Smooth muscle cell (in vitro differentiated cells): ENCODE measurements at regions not wholly inside any gene's neighbourhood (a gene's known extent, or its start where the extent isn't known, plus 50 kb on each side); places are given as distances from the start of the nearest gene placed in this dataset.
"Not testable (repeated sequence)": the region's sequence is repeated elsewhere in the genome, so short reads cannot be mapped to it uniquely, and the experiment has no call there.

Source experiments
- DNase-seq: peaks from one replicate; lab custom pipeline; 2025; ENCODE audit not compliant: unreplicated experiment; lab: John Stamatoyannopoulos, UW
- H2AFZ ChIP-seq: fragments of 200-600 bp; sonication (generic); 2 replicates; pipeline ENCODE4 v1.6.0; 2016; ENCODE audit warnings: antibody characterized with exemption, low read depth, mild to moderate bottlenecking
- H3F3A ChIP-seq: fragments of 200-600 bp; sonication (generic); 2 replicates; pipeline ENCODE4 v1.6.0; 2017; ENCODE audit warnings: antibody characterized with exemption, low read depth
- H3K27ac ChIP-seq: fragments of 200-600 bp; sonication (generic); 2 replicates; pipeline ENCODE4 v1.5.1; 2016; ENCODE audit warnings: low read depth, mild to moderate bottlenecking
- H3K27me3 ChIP-seq: fragments of 200-600 bp; sonication (generic); 2 replicates; pipeline ENCODE4 v1.6.1; 2016; ENCODE audit warnings: low read depth, mild to moderate bottlenecking
- H3K36me3 ChIP-seq: fragments of 200-600 bp; sonication (generic); 2 replicates; pipeline ENCODE4 v1.5.1; 2016; ENCODE audit warnings: low read depth
- H3K4me1 ChIP-seq: fragments of 200-600 bp; sonication (generic); 2 replicates; pipeline ENCODE4 v1.5.1; 2016; ENCODE audit warnings: low read depth
- H3K4me2 ChIP-seq: fragments of 200-600 bp; sonication (generic); 2 replicates; pipeline ENCODE4 v1.6.0; 2016; ENCODE audit warnings: mild to moderate bottlenecking
- H3K4me3 ChIP-seq: fragments of 200-600 bp; sonication (generic); 2 replicates; pipeline ENCODE4 v1.5.1; 2016; ENCODE audit warnings: mild to moderate bottlenecking
- H3K79me2 ChIP-seq: fragments of 200-600 bp; sonication (generic); 2 replicates; pipeline ENCODE4 v1.6.0; 2016; ENCODE audit warnings: low read depth, mild to moderate bottlenecking
- H3K9ac ChIP-seq: fragments of 200-600 bp; sonication (generic); 2 replicates; pipeline ENCODE4 v1.6.0; 2016; ENCODE audit warnings: low read depth
- H3K9me3 ChIP-seq: fragments of 200-600 bp; sonication (generic); replicated peaks from 2 replicates; pipeline ENCODE4 v1.5.1; 2016; ENCODE audit warnings: low read depth
- H4K20me1 ChIP-seq: fragments of 200-600 bp; sonication (generic); 2 replicates; pipeline ENCODE4 v1.6.0; 2016; ENCODE audit warnings: low read depth
- WGBS: methylation state at CpG from one replicate; pipeline ENCODE4 v1.1.7; 2016; ENCODE audit warnings: low lambda C conversion rate; 5-methylcytosine and 5-hydroxymethylcytosine counted together
- TF ChIP-seq, protein P1 (sequence below): fragments of 200-600 bp; sonication (generic); IDR thresholded peaks from 2 replicates; pipeline ENCODE4 v1.5.1; 2017; ENCODE audit warnings: borderline replicate concordance, mild to moderate bottlenecking, antibody characterized with exemption; ENCODE audit not compliant: insufficient read depth, poor library complexity, severe bottlenecking

DNA sequence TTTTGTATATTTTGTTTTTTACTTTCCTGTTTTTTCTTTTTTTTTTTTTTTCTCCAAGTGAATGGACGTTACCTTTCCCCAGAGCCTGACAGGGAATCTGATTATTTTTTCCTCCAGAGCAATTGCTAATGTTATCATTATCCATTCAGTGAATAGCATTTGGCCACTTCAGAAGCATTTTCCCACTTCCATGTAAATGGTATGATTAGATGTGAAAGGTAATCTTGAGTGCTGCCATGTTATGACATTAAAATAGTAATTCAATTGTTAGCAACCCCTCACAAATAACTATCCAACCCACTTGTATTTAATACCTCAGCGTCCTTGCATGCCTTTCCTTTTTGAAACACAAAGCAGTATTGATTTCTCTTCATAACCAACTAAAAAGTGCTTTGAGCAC lies 1243.8 kb downstream of the CDH8 start:
- TF ChIP-seq, protein P1, sequence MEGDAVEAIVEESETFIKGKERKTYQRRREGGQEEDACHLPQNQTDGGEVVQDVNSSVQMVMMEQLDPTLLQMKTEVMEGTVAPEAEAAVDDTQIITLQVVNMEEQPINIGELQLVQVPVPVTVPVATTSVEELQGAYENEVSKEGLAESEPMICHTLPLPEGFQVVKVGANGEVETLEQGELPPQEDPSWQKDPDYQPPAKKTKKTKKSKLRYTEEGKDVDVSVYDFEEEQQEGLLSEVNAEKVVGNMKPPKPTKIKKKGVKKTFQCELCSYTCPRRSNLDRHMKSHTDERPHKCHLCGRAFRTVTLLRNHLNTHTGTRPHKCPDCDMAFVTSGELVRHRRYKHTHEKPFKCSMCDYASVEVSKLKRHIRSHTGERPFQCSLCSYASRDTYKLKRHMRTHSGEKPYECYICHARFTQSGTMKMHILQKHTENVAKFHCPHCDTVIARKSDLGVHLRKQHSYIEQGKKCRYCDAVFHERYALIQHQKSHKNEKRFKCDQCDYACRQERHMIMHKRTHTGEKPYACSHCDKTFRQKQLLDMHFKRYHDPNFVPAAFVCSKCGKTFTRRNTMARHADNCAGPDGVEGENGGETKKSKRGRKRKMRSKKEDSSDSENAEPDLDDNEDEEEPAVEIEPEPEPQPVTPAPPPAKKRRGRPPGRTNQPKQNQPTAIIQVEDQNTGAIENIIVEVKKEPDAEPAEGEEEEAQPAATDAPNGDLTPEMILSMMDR: no peak
- Histone ChIP-seq H3K4me3 (no peak overlapping the region), H2AFZ (no peak overlapping the region), H3K9me3 (no peaks in the 10 kb centered on the region), H3K79me2 (no peaks in the 10 kb centered on the region), H3K9ac (no peak overlapping the region), H3K4me1 (peaks cover 6% of the 10 kb centered on the region), H3K27ac (no peak overlapping the region), H4K20me1 (no peaks in the 10 kb centered on the region), H3K36me3 (no peaks in the 10 kb centered on the region), H3K4me2 (no peak overlapping the region), H3F3A (no peaks in the 10 kb centered on the region), H3K27me3 (peaks cover 3% of the 10 kb centered on the region)
- DNase-seq: no peak
- WGBS: 90% methylated on average over 2 of the region's 2 CpGs

DNA sequence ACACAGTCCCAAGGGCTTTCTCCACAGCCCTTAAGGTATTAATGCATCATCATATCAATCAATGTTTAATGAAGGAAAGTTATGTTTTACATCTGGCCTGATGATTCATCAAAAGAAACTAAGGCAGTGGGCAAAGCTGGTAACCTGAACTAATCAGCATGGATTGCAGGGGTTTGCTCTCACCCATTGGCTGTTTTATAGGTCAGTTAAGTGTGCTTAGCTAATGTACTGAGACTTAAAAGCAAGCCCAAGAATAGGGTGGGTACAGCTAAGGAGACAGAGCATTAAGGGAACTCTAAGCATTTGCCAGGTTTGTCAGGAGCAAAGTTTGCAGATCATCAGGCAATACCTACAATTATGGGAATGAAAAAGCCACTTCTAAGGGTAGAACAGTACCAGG lies 1247.6 kb downstream of the CDH8 start:
- no peaks in the 10 kb centered on the region for H3K36me3 ChIP-seq
- peak overlapping the region; percentile 33 for H3K4me2 ChIP-seq
- no peaks in the 10 kb centered on the region for H4K20me1 ChIP-seq
- no peak overlapping the region for H3K27ac ChIP-seq
- H3K27me3 ChIP-seq: no peaks in the 10 kb centered on the region
- TF ChIP-seq, protein P1: no peak
- H3F3A ChIP-seq: no peaks in the 10 kb centered on the region
- no peak for DNase-seq
- no peaks in the 10 kb centered on the region for H3K9me3 ChIP-seq
- no peak overlapping the region for H2AFZ ChIP-seq
- H3K9ac ChIP-seq: no peak overlapping the region
- peaks cover 6% of the 10 kb centered on the region for H3K4me1 ChIP-seq
- H3K4me3 ChIP-seq: no peak overlapping the region
- no peaks in the 10 kb centered on the region for H3K79me2 ChIP-seq

DNA sequence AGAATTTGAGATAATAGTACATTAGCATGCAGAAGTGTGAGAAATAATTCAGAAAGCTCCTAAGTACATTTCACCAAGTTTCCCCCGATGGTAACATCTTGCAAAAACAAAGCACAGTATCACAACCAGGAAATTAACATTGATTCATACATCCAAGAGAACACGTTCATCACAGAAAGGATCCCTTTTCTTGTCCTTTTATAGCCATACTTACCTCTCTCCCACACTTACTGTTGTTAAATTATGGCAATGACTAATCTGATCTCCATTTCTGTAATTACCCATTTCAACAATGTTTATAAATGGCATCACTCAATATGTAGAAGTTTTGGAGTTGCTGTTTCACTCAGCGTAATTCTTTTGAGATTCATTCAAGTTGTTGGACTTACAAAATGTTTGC lies 1260.0 kb downstream of the CDH8 start:
- H2AFZ ChIP-seq: no peak overlapping the region
- TF ChIP-seq, protein P1: no peak
- H3K9me3 ChIP-seq: no peaks in the 10 kb centered on the region
- H3K9ac ChIP-seq: no peak overlapping the region
- 92% methylated on average over 3 of the region's 3 CpGs for WGBS
- H3K79me2 ChIP-seq: no peaks in the 10 kb centered on the region
- H3F3A ChIP-seq: no peaks in the 10 kb centered on the region
- no peaks in the 10 kb centered on the region for H3K36me3 ChIP-seq
- H4K20me1 ChIP-seq: no peaks in the 10 kb centered on the region
- no peak overlapping the region for H3K4me2 ChIP-seq
- H3K4me1 ChIP-seq: no peaks in the 10 kb centered on the region
- no peak for DNase-seq
- no peaks in the 10 kb centered on the region for H3K27me3 ChIP-seq
- H3K4me3 ChIP-seq: no peak overlapping the region
- no peak overlapping the region for H3K27ac ChIP-seq

DNA sequence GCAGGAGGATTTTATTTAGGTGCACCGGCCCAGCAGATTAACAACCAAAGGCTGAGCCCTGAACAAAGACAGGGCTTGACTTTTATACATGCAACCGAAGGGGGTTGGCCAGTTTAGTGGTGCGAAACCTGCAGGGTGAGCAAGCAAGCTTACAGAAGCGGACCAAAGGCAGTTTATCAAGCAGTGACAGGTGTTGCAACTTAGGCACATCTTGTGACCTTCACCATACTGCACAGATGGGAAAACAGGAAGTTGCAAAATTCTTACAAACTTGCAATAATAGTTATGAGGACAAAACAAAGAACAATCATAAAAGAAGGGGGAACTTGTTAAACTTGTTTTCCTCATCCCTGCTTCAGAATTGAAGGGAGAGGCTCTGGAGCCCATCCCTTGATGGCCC lies 1265.1 kb downstream of the CDH8 start:
- Histone ChIP-seq H3K36me3 (no peaks in the 10 kb centered on the region), H3K9me3 (no peaks in the 10 kb centered on the region), H4K20me1 (no peaks in the 10 kb centered on the region), H3K27me3 (no peaks in the 10 kb centered on the region), H3K27ac (no peak overlapping the region), H3K9ac (no peak overlapping the region), H3K4me3 (no peak overlapping the region), H3K4me1 (no peaks in the 10 kb centered on the region), H3K79me2 (no peaks in the 10 kb centered on the region), H2AFZ (no peak overlapping the region), H3K4me2 (no peak overlapping the region), H3F3A (no peaks in the 10 kb centered on the region)
- no peak for DNase-seq
- WGBS: 85% methylated on average over 4 of the region's 4 CpGs
- TF ChIP-seq, protein P1: no peak

DNA sequence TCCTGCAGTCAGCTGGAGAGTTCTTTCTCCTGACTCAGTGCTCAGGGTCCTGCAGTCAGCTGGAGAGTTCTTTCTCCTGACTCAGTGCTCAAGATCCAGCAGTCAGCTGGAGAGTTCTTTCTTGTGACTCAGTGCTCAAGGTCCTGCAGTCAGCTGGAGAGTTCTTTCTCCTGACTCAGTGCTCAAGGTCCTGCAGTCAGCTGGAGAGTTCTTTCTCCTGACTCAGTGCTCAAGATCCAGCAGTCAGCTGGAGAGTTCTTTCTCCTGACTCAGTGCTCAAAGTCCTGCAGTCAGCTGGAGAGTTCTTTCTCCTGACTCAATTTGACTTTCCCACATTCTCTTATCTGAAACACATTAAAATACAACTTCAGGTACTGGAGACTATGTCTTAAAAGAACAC lies 1265.9 kb downstream of the CDH8 start:
- H3F3A ChIP-seq, H3K79me2 ChIP-seq, H3K27me3 ChIP-seq, DNase-seq, H3K4me2 ChIP-seq, H3K9ac ChIP-seq, H3K4me3 ChIP-seq, H2AFZ ChIP-seq, H3K9me3 ChIP-seq, H3K27ac ChIP-seq, H3K36me3 ChIP-seq, H3K4me1 ChIP-seq, H4K20me1 ChIP-seq: not testable (repeated sequence)
